Calu3 (cell line): ENCODE measurements at regions not wholly inside any gene's neighbourhood (a gene's known extent, or its start where the extent isn't known, plus 50 kb on each side); places are given as distances from the start of the nearest gene placed in this dataset.

Experiments used
- BruUV-seq: library from RNA; stranded (reverse); fragments of 400-500 nt; replicated peaks from 2 replicates; lab custom pipeline; 2021; lab: Mats Ljungman, UMichigan
- CTCF ChIA-PET: fragments of 300-600 bp; sonication (Branson Sonifier 250); formaldehyde crosslinking; loops from one replicate; lab custom pipeline; 2022; ENCODE audit warnings: antibody characterized with exemption; lab: Charles Lee
- DNase-seq: peaks from one replicate; pipeline ENCODE4 v3.0.0; 2022
- H3K27ac Mint-ChIP-seq: one replicate; pipeline ENCODE4 v1.8.0; 2022; ENCODE audit warnings: mixed read lengths; ENCODE audit not compliant: unreplicated experiment
- H3K27me3 Mint-ChIP-seq: one replicate; pipeline ENCODE4 v1.8.0; 2022; ENCODE audit warnings: mixed read lengths; ENCODE audit not compliant: unreplicated experiment
- H3K36me3 Mint-ChIP-seq: one replicate; pipeline ENCODE4 v1.8.0; 2022; ENCODE audit warnings: mild to moderate bottlenecking, moderate library complexity, mixed read lengths; ENCODE audit not compliant: insufficient read depth, unreplicated experiment
- H3K4me1 Mint-ChIP-seq: one replicate; pipeline ENCODE4 v1.8.0; 2022; ENCODE audit warnings: mild to moderate bottlenecking, low read depth, mixed read lengths; ENCODE audit not compliant: unreplicated experiment
- H3K4me3 Mint-ChIP-seq: one replicate; pipeline ENCODE4 v1.8.0; 2022; ENCODE audit warnings: mild to moderate bottlenecking, low read depth, moderate library complexity, mixed read lengths; ENCODE audit not compliant: unreplicated experiment
- H3K9me3 Mint-ChIP-seq: one replicate; pipeline ENCODE4 v1.8.0; 2022; ENCODE audit warnings: low read depth, mixed read lengths; ENCODE audit not compliant: unreplicated experiment
- intact Hi-C: fragments of 100-400 bp; cut with micrococcal nuclease; formaldehyde crosslinking; loops from one replicate; pipeline ENCODE4 v1.10.0; 2022; ENCODE audit not compliant: unreplicated experiment
- TF ChIP-seq, protein P1 (sequence below): fragments of 200-600 bp; IDR thresholded peaks from one replicate; pipeline ENCODE4 v1.8.0; 2022; ENCODE audit warnings: antibody characterized with exemption; ENCODE audit not compliant: unreplicated experiment

DNA sequence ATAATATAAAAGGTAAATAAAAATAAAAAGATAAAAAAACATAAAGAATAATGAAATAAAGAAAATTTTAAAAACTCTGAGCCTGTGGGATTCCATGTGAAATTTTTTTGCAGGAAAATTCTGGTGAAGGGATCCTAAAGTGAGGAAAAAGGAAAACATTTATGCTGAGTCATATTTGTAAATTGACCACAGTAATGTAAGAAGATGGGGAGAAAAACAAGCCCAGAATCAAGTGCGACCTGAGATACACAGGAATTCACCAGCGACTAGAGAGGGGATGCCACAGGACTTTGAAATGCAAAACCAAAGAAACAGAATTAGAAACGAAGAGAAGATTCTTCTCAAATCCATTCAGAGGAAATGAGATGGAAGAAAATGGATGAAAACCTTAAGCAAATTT lies 133.8 kb upstream of the PFKP start:
- H3K27me3 Mint-ChIP-seq: peaks cover 49% of the 10 kb centered on the region

GRCh38 chr10:2933071-2933470 lies 134.3 kb upstream of the PFKP start:
- Mint-ChIP-seq H3K9me3 (no peaks in the 10 kb centered on the region), H3K4me1 (peaks cover 6% of the 10 kb centered on the region), H3K4me3 (no peak overlapping the region), H3K27ac (no peak overlapping the region), H3K36me3 (no peaks in the 10 kb centered on the region), H3K27me3 (peaks cover 45% of the 10 kb centered on the region)
- CTCF ChIA-PET: no interaction called here
- DNase-seq: no peak
- BruUV-seq: no TSS peak
- intact Hi-C loops: no loop called here
- TF ChIP-seq, protein P1, sequence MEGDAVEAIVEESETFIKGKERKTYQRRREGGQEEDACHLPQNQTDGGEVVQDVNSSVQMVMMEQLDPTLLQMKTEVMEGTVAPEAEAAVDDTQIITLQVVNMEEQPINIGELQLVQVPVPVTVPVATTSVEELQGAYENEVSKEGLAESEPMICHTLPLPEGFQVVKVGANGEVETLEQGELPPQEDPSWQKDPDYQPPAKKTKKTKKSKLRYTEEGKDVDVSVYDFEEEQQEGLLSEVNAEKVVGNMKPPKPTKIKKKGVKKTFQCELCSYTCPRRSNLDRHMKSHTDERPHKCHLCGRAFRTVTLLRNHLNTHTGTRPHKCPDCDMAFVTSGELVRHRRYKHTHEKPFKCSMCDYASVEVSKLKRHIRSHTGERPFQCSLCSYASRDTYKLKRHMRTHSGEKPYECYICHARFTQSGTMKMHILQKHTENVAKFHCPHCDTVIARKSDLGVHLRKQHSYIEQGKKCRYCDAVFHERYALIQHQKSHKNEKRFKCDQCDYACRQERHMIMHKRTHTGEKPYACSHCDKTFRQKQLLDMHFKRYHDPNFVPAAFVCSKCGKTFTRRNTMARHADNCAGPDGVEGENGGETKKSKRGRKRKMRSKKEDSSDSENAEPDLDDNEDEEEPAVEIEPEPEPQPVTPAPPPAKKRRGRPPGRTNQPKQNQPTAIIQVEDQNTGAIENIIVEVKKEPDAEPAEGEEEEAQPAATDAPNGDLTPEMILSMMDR: no peak

More for the DNA sequence above, 133.8 kb upstream of the PFKP start:
- Mint-ChIP-seq H3K27ac (no peak overlapping the region), H3K4me3 (no peak overlapping the region), H3K36me3 (no peaks in the 10 kb centered on the region), H3K9me3 (no peaks in the 10 kb centered on the region), H3K4me1 (peaks cover 2% of the 10 kb centered on the region)
- intact Hi-C loops: no loop called here
- no peak for DNase-seq
- BruUV-seq: no TSS peak
- TF ChIP-seq, protein P1: no peak
- CTCF ChIA-PET: no interaction called here

DNA sequence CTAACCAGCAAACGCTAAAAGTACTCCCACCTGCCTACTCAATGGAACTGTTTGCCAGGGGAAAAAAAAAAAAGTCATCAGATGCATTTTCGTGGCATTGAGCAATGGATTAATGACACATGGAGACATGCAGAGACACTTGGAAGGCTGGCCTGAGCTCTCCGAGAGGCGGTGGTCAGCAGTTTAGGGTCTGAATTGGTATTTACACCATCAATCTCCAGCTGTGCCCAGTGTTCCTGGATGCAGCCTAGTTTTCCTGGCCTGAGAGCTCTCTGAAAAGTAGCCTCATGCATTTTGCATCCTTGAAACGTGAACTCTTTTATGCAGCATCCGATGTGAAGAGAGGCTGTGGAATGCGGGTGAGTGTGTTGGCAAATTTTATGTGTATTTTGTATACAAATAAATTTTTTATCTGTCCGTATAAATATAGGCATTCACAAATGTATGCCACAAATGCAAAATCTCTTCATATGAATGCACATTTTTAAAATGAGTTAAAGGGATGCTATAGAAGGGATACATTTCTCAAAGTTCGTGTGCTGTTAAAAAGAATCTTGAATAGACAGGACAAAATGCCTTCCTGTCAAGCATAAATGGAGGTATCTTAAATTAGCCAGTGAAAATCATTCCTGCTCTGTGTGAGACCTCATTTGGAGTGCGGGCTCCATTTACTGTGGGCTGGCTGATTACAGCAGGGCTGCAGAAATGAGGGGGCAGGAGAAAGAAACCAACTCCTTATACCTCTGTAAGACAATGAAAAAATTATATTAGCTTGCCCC lies 137.7 kb upstream of the PFKP start:
- TF ChIP-seq, protein P1: no peak
- H3K4me3 Mint-ChIP-seq: no peak overlapping the region
- CTCF ChIA-PET: interaction anchor here (0.6 to 1.7 kb wide), 5 partner anchors 9 to 263 kb away, joined by 3 to 10 read pairs (median 3); no protein-coding TSS in a partner anchor

GRCh38 chr10:2927958-2928840 lies 139.1 kb upstream of the PFKP start:
- no peak overlapping the region for H3K27ac Mint-ChIP-seq
- no peak overlapping the region for H3K4me3 Mint-ChIP-seq
- H3K36me3 Mint-ChIP-seq: no peaks in the 10 kb centered on the region
- DNase-seq: peak; percentile 83
- peaks cover 19% of the 10 kb centered on the region for H3K4me1 Mint-ChIP-seq
- H3K9me3 Mint-ChIP-seq: no peaks in the 10 kb centered on the region
- intact Hi-C loops: loop anchor here (1.0 to 5.0 kb wide), 2 partner anchors 49 to 115 kb away; no protein-coding TSS in a partner anchor
- TF ChIP-seq, protein P1: peak; percentile 82
- H3K27me3 Mint-ChIP-seq: peaks cover 24% of the 10 kb centered on the region
- CTCF ChIA-PET: interaction anchor here (0.7 to 1.7 kb wide), 8 partner anchors 90 to 265 kb away, joined by 3 to 10 read pairs (median 3); no protein-coding TSS in a partner anchor
- BruUV-seq: no TSS peak

More for the DNA sequence above, 137.7 kb upstream of the PFKP start:
- no peaks in the 10 kb centered on the region for H3K36me3 Mint-ChIP-seq
- intact Hi-C loops: loop anchor here (5.0 kb wide), 1 partner anchor 48 kb away; no protein-coding TSS in a partner anchor
- BruUV-seq: no TSS peak
- DNase-seq: no peak
- H3K4me1 Mint-ChIP-seq: peaks cover 19% of the 10 kb centered on the region
- no peaks in the 10 kb centered on the region for H3K9me3 Mint-ChIP-seq
- H3K27me3 Mint-ChIP-seq: peaks cover 38% of the 10 kb centered on the region
- no peak overlapping the region for H3K27ac Mint-ChIP-seq
